Heart left ventricle (tissue), 16 donors: ENCODE measurements at regions not wholly inside any gene's neighbourhood (a gene's known extent, or its start where the extent isn't known, plus 50 kb on each side); places are given as distances from the start of the nearest gene placed in this dataset.
A peak's percentile ranks its signal among the peaks of the same experiment; 100 is the strongest.

Experiments
- ATAC-seq, 4 donors: fragments of 200-7000 bp; cut with Tn5 transposase; one replicate each; pipeline ENCODE4 v1.9.1; 2020 to 2022; ENCODE audit warnings: moderate library complexity in 4 of 4, mild to moderate bottlenecking in 3 of 4, moderate number of reproducible peaks in 1 of 4
- DNase-seq, 5 donors: peaks; one replicate each; pipeline ENCODE4 v3.0.0-alpha.2; 2020
- H3K27ac ChIP-seq, 12 donors: fragments of 200-600 bp; sonication (generic) in 4 of 12; one replicate each; pipeline versions ENCODE4 v1.5.0 to v1.8.0; 2016 to 2022; ENCODE audit warnings: mild to moderate bottlenecking in 2 of 12
- H3K27me3 ChIP-seq, 9 donors: fragments of 200-600 bp; sonication (generic) in 2 of 9; one replicate each; pipeline versions ENCODE4 v1.5.1 to v1.8.0; 2016 to 2022; ENCODE audit warnings: mild to moderate bottlenecking in 3 of 9
- H3K36me3 ChIP-seq, 9 donors: fragments of 200-600 bp; sonication (generic) in 2 of 9; one replicate each; pipeline versions ENCODE4 v1.5.0 to v1.8.0; 2018 to 2022; ENCODE audit warnings: mild to moderate bottlenecking in 2 of 9
- H3K4me1 ChIP-seq, 12 donors: fragments of 200-600 bp; sonication (generic) in 4 of 12; one replicate each; pipeline versions ENCODE4 v1.5.0 to v1.8.0; 2016 to 2022; ENCODE audit warnings: mild to moderate bottlenecking in 3 of 12
- H3K4me3 ChIP-seq, 12 donors: fragments of 200-600 bp; sonication (generic) in 4 of 12; one replicate each; pipeline versions ENCODE4 v1.5.0 to v1.8.0; 2017 to 2022; ENCODE audit warnings: mild to moderate bottlenecking in 9 of 12, moderate library complexity in 4 of 12
- H3K9me3 ChIP-seq, 12 donors: fragments of 200-600 bp; sonication (generic) in 4 of 12; one replicate each; pipeline versions ENCODE4 v1.5.0 to v1.8.0; 2016 to 2022; ENCODE audit warnings: mild to moderate bottlenecking in 1 of 12
- POLR2A ChIP-seq, 2 donors: fragments of 450-650 bp; IDR thresholded peaks; one replicate each; pipeline ENCODE4 v1.6.1; 2017; ENCODE audit warnings: antibody characterized with exemption in 2 of 2, mild to moderate bottlenecking in 2 of 2, moderate library complexity in 2 of 2
- WGBS, 4 donors: extraction: QIAGEN DNeasy Blood & Tissue Kit in 2 of 4; methylation state at CpG; one replicate each; pipeline versions ENCODE4 v1.1.5 to v1.1.7; 2013 to 2018; 5-methylcytosine and 5-hydroxymethylcytosine counted together
- intact Hi-C, 10 donors: fragments of 100-400 bp; cut with DNase I; formaldehyde crosslinking; loops; one replicate each; pipeline versions ENCODE4 v1.11.1 to v1.14.2; 2022
- TF ChIP-seq, protein P1 (sequence below), 12 donors: fragments of 200-600 bp; sonication (generic) in 4 of 12; IDR thresholded peaks; one replicate each; pipeline versions ENCODE4 v1.5.0 to v1.8.0; 2018 to 2022; ENCODE audit warnings: antibody characterized with exemption in 12 of 12, mild to moderate bottlenecking in 5 of 12
- donor health status: ischemic (EF 13 %, LVEDD 7.1; RV severe dilation, severe dysfunction).
- donor health status: healthy with polysubstance abuse.
- donor health status: DM: no; HTN: yes; CAD: no.
- donor health status: DM: no; HTN: no; CAD: no.
- donor health status: ischemic (EF 25% LVEDD 6.9; RV normal size, moderate dysfunction).
- donor health status: ischemic (EF 25% LVEDD 5.7; RV mildly dilated, moderate dysfunction).
- donor health status: healthy.
- donor health status: DM: yes; HTN: yes; CAD: no.
- donor health status: ischemic (EF 35%, LVEDD 5.7; RV mildly dilated, moderate dysfunction).
- donor health status: nonischemic (EF 11% LVEDD 7.7; RV severe dilation, severe dysfunction).
- donor health status: DM: yes; HTN: yes; CAD: no.
- donor health status: PGD.
- donor health status: ischemic (EF 29% LVEDD 5.4; RV normal size, mild dysfunction).
- donor health status: nonischemic (EF 23%, LVEDD 6.1; RV moderate dilation, normal function).

DNA sequence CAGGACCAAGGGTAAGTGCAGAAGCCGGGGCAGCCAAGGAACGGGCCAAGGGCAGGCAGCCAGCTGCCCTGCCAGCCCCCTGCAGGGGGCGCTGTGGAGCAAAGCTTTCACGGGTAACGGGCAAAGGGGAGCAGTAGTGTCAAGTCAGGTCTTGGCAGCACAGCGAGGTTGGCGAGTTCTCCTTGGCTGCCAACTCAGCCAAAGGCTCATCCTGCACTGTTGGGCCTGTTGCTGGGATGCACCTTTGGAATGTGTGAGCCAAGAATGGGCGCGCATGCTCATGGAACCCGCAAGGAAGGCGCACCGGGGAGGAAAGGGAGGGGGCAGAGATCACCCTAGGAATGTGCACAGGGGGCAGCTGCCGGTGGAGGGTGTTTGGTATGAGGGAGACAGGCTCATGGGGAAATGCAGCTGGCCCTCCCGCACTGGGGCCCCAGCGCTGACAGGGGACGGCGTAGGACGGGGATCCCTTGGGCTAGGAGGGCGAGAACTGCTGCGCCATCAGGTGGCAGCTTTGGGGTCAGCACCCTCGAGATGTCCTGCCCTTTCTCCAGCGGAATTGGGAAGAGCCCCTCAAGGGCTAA lies 138.0 kb downstream of the ASCL4 start:
- Histone ChIP-seq H3K4me1 (peaks cover 0 to 5% (median 0%) of the 10 kb centered on the region in 12 donors), H3K9me3 (no peaks in the 10 kb centered on the region), H3K27ac (no peak overlapping the region), H3K36me3 (no peaks in the 10 kb centered on the region), H3K4me3 (peak overlapping the region in 1 of 12 donors; percentile 35), H3K27me3 (peaks cover 3 to 78% (median 31%) of the 10 kb centered on the region in 9 donors)
- WGBS, 4 donors, result 2 to 3% (median 2%) methylated on average over 11 to 22 of the region's 22 CpGs
- TF ChIP-seq POLR2A (IDR thresholded peaks at IDR 0.05), result no peak
- TF ChIP-seq, protein P1, sequence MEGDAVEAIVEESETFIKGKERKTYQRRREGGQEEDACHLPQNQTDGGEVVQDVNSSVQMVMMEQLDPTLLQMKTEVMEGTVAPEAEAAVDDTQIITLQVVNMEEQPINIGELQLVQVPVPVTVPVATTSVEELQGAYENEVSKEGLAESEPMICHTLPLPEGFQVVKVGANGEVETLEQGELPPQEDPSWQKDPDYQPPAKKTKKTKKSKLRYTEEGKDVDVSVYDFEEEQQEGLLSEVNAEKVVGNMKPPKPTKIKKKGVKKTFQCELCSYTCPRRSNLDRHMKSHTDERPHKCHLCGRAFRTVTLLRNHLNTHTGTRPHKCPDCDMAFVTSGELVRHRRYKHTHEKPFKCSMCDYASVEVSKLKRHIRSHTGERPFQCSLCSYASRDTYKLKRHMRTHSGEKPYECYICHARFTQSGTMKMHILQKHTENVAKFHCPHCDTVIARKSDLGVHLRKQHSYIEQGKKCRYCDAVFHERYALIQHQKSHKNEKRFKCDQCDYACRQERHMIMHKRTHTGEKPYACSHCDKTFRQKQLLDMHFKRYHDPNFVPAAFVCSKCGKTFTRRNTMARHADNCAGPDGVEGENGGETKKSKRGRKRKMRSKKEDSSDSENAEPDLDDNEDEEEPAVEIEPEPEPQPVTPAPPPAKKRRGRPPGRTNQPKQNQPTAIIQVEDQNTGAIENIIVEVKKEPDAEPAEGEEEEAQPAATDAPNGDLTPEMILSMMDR (IDR thresholded peaks at IDR 0.05), result peak in 11 of 12 donors; percentile 20 to 74 (median 40)
- DNase-seq (peak in 3 of 5 donors; percentile 58 to 71 (median 70)), ATAC-seq (peak in 3 of 4 donors; percentile 56 to 85 (median 56))
- intact Hi-C loops, result loop anchor here in 1 of 10 donors (10.0 kb wide), 1 partner anchor 542 kb away; no protein-coding TSS in a partner anchor

DNA sequence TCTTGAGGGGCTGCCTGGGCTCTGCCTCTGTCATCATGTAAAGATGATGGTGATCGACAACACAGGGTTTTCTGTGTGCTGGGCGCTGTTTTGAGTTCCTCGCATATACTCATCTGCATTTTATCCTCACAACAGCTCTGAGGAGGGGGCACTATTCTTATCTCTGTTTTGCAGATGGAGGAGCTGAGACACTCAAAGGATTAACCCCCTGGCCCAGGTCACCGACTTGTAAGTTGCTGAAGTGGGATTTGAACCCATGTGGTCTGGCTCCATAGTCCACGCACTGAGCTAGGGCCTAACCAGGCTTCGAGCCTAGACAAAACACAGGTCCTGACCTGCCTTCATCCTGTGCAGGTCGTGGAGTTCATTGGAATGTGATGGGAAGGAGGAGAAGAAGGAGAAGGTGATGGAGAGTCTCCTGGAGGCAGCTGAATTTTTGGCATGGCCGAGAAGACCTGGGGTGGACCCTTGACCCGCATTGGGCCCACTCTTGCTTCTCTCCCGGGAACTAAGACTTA lies 140.0 kb downstream of the ASCL4 start:
- no peak for TF ChIP-seq POLR2A (IDR thresholded peaks at IDR 0.05)
- TF ChIP-seq, protein P1 (IDR thresholded peaks at IDR 0.05), result no peak
- no peaks in the 10 kb centered on the region for H3K9me3 ChIP-seq
- peaks cover 2 to 73% (median 19%) of the 10 kb centered on the region in 9 donors for H3K27me3 ChIP-seq
- H3K4me1 ChIP-seq, result peaks cover 0 to 5% (median 0%) of the 10 kb centered on the region in 12 donors
- ATAC-seq, result no peak
- H3K36me3 ChIP-seq, result no peaks in the 10 kb centered on the region
- DNase-seq, result no peak
- H3K27ac ChIP-seq, result no peak overlapping the region
- no peak overlapping the region for H3K4me3 ChIP-seq
- 60 to 64% (median 62%) methylated on average over 10 of the region's 10 CpGs for whole genome bisulfite sequencing, 4 donors
- intact Hi-C loops, result loop anchor here in 1 of 10 donors (10.0 kb wide), 1 partner anchor 540 kb away; no protein-coding TSS in a partner anchor

DNA sequence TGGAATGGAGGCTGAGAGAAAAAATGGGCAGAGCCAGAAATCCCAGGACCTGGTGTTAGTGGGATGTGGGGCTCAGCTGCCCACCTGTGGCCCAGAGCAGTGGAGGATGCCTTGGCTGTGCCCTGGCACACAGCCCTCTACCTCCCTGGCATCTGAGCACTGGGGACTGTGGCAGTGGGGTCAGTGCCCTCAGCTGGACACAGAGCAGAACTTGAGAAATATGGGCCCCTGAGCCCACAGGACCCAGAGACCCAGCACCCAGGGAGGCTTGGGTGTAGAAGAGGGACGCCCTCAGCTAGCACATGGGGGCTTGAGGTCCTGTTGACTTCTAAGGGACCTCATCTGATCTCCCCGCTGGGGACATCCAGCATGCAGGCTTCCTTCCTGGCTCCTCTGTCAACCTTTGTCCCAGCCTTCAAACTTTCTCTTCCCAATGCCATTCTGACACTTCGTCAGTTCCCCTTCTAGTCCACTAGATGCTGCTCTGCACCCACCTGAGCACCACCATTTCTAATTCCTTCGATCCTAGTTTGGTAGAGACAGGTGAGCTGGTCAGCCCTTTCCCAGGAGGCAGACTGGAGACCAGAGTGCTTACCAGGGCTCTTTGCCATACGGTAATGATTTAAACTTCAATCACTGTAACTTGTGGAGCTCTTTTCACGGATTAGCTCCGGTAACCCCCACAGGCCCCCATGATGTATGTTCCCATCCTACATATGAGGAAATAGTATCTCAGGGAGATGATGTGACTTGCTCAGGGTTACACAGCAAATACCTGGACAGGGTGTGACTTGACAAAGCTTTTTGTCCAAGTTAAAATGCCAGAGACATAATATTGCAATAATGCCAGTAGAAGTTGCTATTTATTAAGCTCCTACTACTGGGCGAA lies 143.7 kb downstream of the ASCL4 start:
- Histone ChIP-seq H3K4me1 (no peaks in the 10 kb centered on the region), H3K36me3 (no peaks in the 10 kb centered on the region), H3K27ac (no peak overlapping the region), H3K27me3 (peaks cover 0 to 57% (median 4%) of the 10 kb centered on the region in 9 donors), H3K9me3 (no peaks in the 10 kb centered on the region), H3K4me3 (no peak overlapping the region)
- ATAC-seq, result peak in 3 of 4 donors; percentile 28 to 48 (median 47)
- 21 to 23% (median 23%) methylated on average over 8 of the region's 8 CpGs for WGBS, 4 donors
- intact Hi-C loops, result loop anchor here in 4 of 10 donors (5.0 to 10.0 kb wide), 4 partner anchors 274 to 699 kb away; no protein-coding TSS in a partner anchor
- no peak for TF ChIP-seq POLR2A (IDR thresholded peaks at IDR 0.05)
- TF ChIP-seq, protein P1 (IDR thresholded peaks at IDR 0.05), result peak; percentile 14 to 63 (median 49)
- no peak for DNase-seq
